SK-N-DZ (cell line): ENCODE measurements at regions not wholly inside any gene's neighbourhood (a gene's known extent, or its start where the extent isn't known, plus 50 kb on each side); places are given as distances from the start of the nearest gene placed in this dataset.
"Not testable (repeated sequence)": the region's sequence is repeated elsewhere in the genome, so short reads cannot be mapped to it uniquely, and the experiment has no call there.

Experiments used
- DNase-seq: peaks from one replicate; pipeline ENCODE4 v3.0.0-alpha.2; 2015; ENCODE audit warnings: low spot score

GRCh38 chrX:750263-750662 lies 119.7 kb downstream of the SHOX start:
- DNase-seq: no peak

GRCh38 chrX:747176-747575 lies 116.6 kb downstream of the SHOX start:
- no peak for DNase-seq

- DNase-seq: no peak
Observed at GRCh38 chrX:739611-740010, 109.0 kb downstream of the SHOX start.

DNA sequence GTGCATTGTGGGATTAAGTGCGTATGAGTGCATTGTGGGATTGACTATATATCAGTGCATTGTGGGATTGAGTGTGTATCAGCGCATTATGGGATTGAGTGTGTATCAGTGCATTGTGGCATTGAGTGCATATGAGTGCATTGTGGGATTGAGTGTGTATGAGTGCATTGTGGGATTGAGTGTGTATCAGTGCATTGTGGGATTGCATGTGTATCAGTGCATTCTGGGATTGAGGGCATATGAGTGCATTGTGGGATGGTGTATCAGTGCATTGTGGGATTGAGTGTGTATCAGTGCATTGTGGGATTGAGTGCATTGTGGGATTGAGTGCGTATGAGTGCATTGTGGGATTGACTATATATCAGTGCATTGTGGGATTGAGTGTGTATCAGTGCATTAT lies 106.4 kb downstream of the SHOX start:
- DNase-seq: not testable (repeated sequence)

DNA sequence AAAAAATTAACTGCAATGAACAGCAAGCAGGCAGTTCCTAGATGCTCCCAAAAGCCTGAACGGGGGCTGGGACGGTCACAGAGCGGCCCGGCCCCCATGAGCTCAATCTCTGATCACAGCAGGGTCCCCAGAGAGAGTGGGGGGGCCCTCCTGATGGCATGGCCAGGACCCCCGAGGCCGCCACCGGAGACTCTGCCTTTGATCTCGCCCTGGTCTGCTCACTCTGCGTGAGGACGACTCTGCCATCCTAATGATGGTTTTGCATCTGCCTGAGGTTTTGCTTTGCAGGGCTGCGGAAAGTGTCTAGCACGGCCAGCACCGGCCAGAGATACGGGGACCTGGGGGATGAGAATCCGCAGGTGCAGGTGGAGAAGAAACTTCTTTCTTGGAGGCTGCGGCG lies 103.8 kb downstream of the SHOX start:
- no peak for DNase-seq

GRCh38 chrX:733961-734360 lies 103.4 kb downstream of the SHOX start:
- no peak for DNase-seq

DNA sequence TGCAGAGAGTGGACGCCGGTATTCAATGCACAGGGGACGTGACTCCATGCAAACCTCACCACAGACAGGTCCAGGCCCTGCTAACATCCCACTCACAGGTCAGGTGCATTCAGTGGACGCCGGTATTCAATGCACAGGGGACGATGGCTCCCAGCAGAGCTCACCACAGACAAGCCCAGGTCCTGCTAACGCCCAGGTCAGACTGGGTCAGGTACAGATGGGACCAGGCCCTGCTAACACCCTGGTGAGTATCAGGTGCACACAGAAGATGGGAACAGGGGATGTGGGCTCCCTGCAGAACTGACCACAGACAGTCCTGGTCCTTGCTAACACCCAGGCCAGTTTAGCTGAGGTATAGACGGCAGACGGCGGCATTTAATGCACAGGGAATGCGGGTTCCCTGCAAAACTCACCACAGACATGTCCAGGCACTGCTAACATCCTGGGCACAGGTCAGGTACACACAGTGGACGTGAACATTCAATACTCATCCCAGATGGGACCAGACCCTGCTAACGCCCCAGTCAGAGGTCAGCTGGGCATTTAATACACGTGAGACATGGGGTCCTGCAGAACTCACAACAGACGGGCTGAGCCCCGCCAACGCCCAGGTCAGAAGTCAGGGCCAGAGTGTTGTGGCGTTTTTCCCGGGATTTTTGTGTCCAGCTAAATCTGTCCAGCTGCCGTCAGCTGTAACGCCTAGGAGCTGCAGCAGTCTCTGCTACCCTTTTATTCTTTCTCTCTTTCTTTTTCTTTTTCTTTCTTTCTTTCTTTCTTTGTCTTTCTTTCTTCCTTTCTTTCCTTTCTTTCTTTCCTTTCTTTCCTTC lies 99.2 kb downstream of the SHOX start:
- DNase-seq: no peak

DNA sequence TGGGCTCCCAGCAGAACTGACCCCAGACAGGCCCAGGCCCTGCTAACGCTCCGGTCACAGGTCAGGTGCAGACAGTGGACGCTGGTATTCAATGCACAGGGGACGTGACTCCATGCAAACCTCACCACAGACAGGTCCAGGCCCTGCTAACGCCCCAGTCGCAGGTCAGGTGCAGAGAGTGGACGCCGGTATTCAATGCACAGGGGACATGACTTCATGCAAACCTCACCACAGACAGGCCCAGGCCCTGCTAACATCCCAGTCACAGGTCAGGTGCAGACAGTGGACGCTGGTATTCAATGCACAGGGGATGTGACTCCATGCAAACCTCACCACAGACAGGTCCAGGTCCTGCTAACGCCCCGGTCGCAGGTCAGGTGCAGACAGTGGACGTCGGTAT lies 98.5 kb downstream of the SHOX start:
- DNase-seq: not testable (repeated sequence)

DNA sequence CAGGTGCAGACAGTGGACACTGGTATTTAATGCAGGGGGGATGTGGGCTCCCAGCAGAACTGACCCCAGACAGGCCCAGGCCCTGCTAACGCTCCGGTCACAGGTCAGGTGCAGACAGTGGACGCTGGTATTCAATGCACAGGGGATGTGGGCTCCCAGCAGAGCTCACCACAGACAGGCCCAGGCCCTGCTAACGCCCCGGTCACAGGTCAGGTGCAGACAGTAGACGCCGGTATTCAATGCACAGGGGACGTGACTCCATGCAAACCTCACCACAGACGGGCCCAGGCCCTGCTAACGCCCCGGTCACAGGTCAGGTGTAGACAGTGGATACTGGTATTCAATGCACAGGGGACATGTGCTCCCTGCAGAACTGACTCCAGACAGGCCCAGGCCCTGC lies 98.0 kb downstream of the SHOX start:
- not testable (repeated sequence) for DNase-seq

DNA sequence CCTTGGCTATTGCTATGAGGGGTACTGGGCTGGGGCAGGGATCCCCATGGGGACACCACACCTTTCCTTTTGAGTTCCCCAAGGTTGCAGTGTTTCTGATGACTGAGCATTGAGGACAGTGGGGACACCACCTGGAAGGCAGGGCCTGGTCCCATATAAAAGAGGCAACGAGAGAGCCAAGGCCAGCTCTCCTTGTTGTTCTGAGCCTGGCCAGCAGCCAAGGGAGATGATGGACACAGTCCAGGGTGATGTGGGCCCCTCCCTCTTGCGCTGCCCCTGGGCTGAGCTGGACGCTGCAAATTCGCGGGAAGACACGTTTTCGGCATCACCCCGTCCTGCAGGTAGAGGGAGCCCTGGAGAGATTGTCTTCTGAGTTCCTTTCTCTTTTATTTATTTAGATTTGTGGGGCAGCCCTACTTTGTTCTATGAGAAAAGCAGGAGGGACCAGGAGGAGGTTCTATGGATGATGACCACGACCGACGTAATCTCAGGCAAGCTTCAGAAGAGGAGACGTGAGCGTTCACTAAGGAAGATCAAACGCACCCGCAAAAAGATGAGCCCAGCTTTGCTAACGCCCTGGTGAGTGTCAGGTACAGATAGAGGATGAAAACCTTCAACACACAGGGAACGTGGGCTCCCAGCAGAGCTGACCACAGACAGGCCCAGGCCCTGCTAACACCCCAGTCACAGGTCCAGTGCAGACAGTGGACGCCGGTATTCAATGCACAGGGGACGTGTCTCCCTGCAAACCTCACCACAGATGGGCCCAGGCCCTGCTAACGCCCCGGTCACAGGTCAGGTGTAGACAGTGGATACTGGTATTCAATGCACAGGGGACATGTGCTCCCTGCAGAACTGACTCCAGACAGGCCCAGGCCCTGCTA lies 97.4 kb downstream of the SHOX start:
- DNase-seq: no peak

GRCh38 chrX:725971-726370 lies 95.4 kb downstream of the SHOX start:
- DNase-seq: no peak

DNA sequence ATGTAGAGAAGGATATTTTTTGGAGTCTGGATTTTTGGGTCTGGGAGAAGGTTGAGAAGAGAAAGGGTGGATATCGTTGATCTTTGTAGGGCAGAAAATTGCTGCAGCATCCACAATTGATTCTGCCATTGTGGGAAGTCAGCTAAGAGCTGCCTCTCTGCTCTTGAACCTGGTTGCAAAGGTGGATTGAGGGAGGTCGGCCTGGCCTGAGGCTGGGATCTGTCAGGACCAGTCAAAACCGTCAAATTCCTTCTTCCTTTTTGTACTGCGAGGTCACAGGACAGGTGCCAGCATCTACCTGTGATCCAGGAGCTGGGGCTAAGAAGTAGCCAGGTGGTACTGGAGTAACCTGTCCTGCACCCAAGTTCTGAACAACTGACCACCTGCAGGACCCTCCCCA lies 93.7 kb downstream of the SHOX start:
- DNase-seq: no peak

GRCh38 chrX:723781-724180 lies 93.2 kb downstream of the SHOX start:
- DNase-seq: no peak

- no peak for DNase-seq
Observed at GRCh38 chrX:721354-721753, 90.8 kb downstream of the SHOX start.

GRCh38 chrX:720825-721224 lies 90.2 kb downstream of the SHOX start:
- no peak for DNase-seq

DNA sequence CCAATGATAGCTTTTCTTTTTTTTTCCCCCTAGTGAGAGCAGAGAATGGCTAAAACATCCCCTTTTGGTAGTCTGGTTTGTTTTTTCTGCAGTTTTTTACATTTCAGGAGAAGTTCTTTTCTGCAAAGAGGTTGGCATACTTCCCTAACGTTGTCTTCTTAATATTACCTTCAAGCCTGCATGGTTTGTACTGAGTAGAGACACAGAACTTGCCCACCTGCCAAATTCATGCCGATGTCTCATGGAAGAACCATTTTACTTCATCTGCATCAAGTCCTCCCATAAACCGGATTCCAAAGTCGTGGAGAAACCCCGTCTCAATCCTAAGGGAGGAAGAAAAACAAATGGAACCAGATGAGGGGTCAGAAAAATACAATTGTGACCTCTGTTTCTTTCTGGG lies 89.7 kb downstream of the SHOX start:
- DNase-seq: no peak

DNA sequence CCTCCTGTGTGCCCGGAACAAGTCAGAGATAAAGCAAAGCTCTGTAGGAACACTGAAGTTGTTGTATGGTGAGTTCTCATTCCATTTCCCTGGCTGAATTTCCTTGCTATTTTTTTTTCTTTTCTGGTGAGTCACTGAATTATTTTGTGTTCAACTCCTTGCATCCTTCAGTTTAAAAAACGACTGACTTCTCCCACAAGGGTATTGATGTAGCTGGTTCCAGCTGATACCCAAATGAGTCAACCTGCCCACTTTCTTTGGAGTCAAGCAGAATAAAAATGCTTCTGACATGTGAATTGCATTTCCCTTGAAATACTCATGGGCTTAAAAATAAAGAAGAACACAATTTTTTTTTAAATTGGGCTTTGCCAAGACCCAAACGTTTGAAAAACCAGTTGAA lies 85.5 kb downstream of the SHOX start:
- DNase-seq: no peak

DNA sequence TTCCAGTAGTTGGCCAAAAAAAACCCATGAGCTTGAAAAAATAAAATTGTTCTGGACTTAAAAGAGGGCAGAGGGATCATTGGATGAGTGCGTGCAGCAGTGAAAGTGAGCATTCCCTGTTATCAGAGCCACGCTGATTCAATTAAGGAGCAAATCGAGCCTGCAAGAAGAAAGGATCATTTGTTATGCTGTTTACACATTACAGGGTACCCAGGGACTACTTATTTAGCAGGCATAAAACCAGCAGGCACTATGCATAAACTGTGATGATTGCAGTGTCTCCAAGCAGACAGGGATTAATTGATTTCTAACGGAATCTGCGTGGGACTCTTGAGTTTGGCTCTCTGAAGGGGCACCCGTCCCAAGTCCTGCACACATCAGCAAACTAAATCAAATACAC lies 83.5 kb downstream of the SHOX start:
- DNase-seq: peak; percentile 4
